CD4-positive, alpha-beta T cell (primary cell): ENCODE measurements at regions not wholly inside any gene's neighbourhood (a gene's known extent, or its start where the extent isn't known, plus 50 kb on each side); places are given as distances from the start of the nearest gene placed in this dataset.
"Not testable (repeated sequence)": the region's sequence is repeated elsewhere in the genome, so short reads cannot be mapped to it uniquely, and the experiment has no call there.

Experiments
- ATAC-seq: fragments of 200-7000 bp; cut with Tn5 transposase; one replicate; pipeline ENCODE4 v1.10.0; 2022; ENCODE audit warnings: mild to moderate bottlenecking; ENCODE audit not compliant: poor library complexity
- CTCF ChIA-PET: fragments of 350-600 bp; sonication (Branson Sonifier 250); formaldehyde crosslinking; loops from one replicate; lab custom pipeline; 2021; ENCODE audit warnings: antibody characterized with exemption, inconsistent platforms; lab: Charles Lee
- POLR2A ChIA-PET: fragments of 350-600 bp; sonication (Branson Sonifier 250); formaldehyde crosslinking; loops from one replicate; lab custom pipeline; 2021; ENCODE audit warnings: antibody characterized with exemption, inconsistent platforms; lab: Charles Lee
- DNase-seq, 14 experiments: peaks; one replicate each; pipeline ENCODE4 v3.0.0-alpha.2; 2013 to 2020; ENCODE audit warnings: mixed read lengths in 2 of 14
- H3K27ac ChIP-seq, 2 donors: one replicate each; pipeline versions ENCODE4 v1.5.1 to v1.7.0; 2013; ENCODE audit warnings: low read length in 2 of 2, low read depth in 1 of 2, mild to moderate bottlenecking in 1 of 2
- H3K27me3 ChIP-seq, 2 experiments: 1 replicate in 1 of 2; 2 replicates in 1 of 2; pipeline versions ENCODE4 v1.6.1 to v1.7.0; 2013; ENCODE audit warnings: low read length in 2 of 2, control low read depth in 1 of 2, mild to moderate bottlenecking in 1 of 2, moderate library complexity in 1 of 2; ENCODE audit not compliant: insufficient read depth in 2 of 2, control insufficient read depth in 1 of 2
- H3K36me3 ChIP-seq: one replicate; pipeline ENCODE4 v1.6.1; 2013; ENCODE audit warnings: low read length, control low read depth; ENCODE audit not compliant: insufficient read depth
- H3K4me1 ChIP-seq: one replicate; pipeline ENCODE4 v1.6.1; 2013; ENCODE audit warnings: low read length, control low read depth; ENCODE audit not compliant: insufficient read depth
- H3K4me3 ChIP-seq: one replicate; pipeline ENCODE4 v1.5.1; 2013; ENCODE audit warnings: mild to moderate bottlenecking, low read length, moderate library complexity
- H3K9me3 ChIP-seq, 2 experiments: 1 replicate in 1 of 2; 2 replicates in 1 of 2; pipeline versions ENCODE4 v1.6.1 to v1.7.0; 2013; ENCODE audit warnings: low read length in 2 of 2, mild to moderate bottlenecking in 2 of 2, control low read depth in 1 of 2, moderate library complexity in 1 of 2; ENCODE audit not compliant: control insufficient read depth in 1 of 2, insufficient read depth in 1 of 2
- H3K27ac Mint-ChIP-seq: one replicate; pipeline ENCODE4 v1.8.0; 2020; ENCODE audit warnings: mixed read lengths
- H3K27me3 Mint-ChIP-seq: one replicate; pipeline ENCODE4 v1.8.0; 2021; ENCODE audit warnings: mixed read lengths
- H3K36me3 Mint-ChIP-seq: one replicate; pipeline ENCODE4 v1.8.0; 2021; ENCODE audit warnings: low read depth, mixed read lengths
- H3K4me1 Mint-ChIP-seq: one replicate; pipeline ENCODE4 v1.8.0; 2021; ENCODE audit warnings: low read depth, mixed read lengths
- H3K4me3 Mint-ChIP-seq: one replicate; pipeline ENCODE4 v1.8.0; 2020; ENCODE audit warnings: mild to moderate bottlenecking, mixed read lengths
- H3K9me3 Mint-ChIP-seq: one replicate; pipeline ENCODE4 v1.8.0; 2020; ENCODE audit warnings: mixed read lengths
- intact Hi-C, 2 experiments: fragments of 100-400 bp; cut with DNase I in 1 of 2; cut with micrococcal nuclease in 1 of 2; formaldehyde crosslinking; loops; one replicate each; pipeline versions ENCODE4 v1.15.1 to v1.9.0; 2023 to 2025; cut with DNase I, micrococcal nuclease
- TF ChIP-seq, protein P1 (sequence below): fragments of 200-600 bp; IDR thresholded peaks from one replicate; pipeline ENCODE4 v1.8.0; 2022; ENCODE audit warnings: antibody characterized with exemption, mild to moderate bottlenecking

DNA sequence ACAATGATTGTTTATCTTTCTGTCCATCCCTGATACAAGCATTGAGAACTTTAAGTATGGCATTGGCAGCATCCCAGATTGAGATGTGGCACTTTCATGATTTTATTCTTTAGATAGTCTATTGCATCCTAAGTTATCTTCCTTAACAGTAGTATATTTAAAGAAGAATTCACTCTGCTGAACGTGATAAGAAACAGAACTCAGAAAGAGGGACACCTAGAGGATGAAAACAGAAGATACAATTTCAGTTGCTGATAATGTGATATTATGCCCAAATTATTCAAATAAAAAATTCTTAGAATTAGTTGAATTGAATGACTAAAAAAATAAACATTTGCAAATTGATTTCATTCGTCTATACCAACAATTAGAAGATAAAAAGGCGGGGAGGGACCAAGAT lies 218.1 kb upstream of the DMRTA1 start:
- H3K36me3 ChIP-seq = no peaks in the 10 kb centered on the region
- intact Hi-C loops = no loop called here
- H3K27me3 ChIP-seq = no peaks in the 10 kb centered on the region
- H3K4me3 ChIP-seq = no peak overlapping the region
- no peaks in the 10 kb centered on the region for H3K4me1 Mint-ChIP-seq
- peaks cover 5% of the 10 kb centered on the region for H3K9me3 Mint-ChIP-seq
- H3K27ac ChIP-seq = no peak overlapping the region
- DNase-seq (no peak), ATAC-seq (no peak)
- no peak overlapping the region for H3K4me3 Mint-ChIP-seq
- H3K4me1 ChIP-seq = no peaks in the 10 kb centered on the region
- peaks cover 6% of the 10 kb centered on the region for H3K27me3 Mint-ChIP-seq
- CTCF ChIA-PET = no interaction called here
- POLR2A ChIA-PET = no interaction called here
- TF ChIP-seq, protein P1, sequence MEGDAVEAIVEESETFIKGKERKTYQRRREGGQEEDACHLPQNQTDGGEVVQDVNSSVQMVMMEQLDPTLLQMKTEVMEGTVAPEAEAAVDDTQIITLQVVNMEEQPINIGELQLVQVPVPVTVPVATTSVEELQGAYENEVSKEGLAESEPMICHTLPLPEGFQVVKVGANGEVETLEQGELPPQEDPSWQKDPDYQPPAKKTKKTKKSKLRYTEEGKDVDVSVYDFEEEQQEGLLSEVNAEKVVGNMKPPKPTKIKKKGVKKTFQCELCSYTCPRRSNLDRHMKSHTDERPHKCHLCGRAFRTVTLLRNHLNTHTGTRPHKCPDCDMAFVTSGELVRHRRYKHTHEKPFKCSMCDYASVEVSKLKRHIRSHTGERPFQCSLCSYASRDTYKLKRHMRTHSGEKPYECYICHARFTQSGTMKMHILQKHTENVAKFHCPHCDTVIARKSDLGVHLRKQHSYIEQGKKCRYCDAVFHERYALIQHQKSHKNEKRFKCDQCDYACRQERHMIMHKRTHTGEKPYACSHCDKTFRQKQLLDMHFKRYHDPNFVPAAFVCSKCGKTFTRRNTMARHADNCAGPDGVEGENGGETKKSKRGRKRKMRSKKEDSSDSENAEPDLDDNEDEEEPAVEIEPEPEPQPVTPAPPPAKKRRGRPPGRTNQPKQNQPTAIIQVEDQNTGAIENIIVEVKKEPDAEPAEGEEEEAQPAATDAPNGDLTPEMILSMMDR = no peak
- H3K36me3 Mint-ChIP-seq = no peaks in the 10 kb centered on the region
- H3K9me3 ChIP-seq = peaks cover 0 to 15% of the 10 kb centered on the region in 2 experiments
- H3K27ac Mint-ChIP-seq = no peak overlapping the region

DNA sequence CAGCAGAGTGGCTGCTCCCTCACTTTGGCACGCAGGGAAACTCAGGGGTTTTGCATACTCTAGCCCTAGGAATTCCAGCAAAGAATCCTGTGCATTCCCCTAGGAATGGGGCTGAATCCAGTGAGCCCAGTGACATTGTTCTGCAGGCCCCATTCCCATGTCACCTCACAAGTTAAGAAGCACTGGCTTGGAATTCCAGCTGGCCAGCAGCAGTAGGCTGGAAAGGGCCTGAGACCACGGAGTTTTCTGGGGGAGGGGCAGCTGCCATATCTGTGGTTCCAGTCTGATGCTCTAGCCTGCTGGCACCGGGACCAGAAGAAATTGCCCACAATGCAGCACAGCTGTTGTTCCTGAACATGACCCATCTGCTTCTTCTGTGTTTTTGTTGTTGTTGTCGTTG lies 217.6 kb upstream of the DMRTA1 start:
- Mint-ChIP-seq H3K4me3 (no peak overlapping the region), H3K27ac (no peak overlapping the region), H3K27me3 (peaks cover 6% of the 10 kb centered on the region), H3K4me1 (no peaks in the 10 kb centered on the region), H3K9me3 (peaks cover 5% of the 10 kb centered on the region), H3K36me3 (no peaks in the 10 kb centered on the region)
- ChIA-PET CTCF (interaction anchor here (0.7 kb wide), 1 partner anchor 81 kb away, joined by 4 read pairs; no protein-coding TSS in a partner anchor), POLR2A (no interaction called here)
- H3K36me3 ChIP-seq = no peaks in the 10 kb centered on the region
- TF ChIP-seq, protein P1 = no peak
- H3K9me3 ChIP-seq = peaks cover 0 to 15% of the 10 kb centered on the region in 2 experiments
- intact Hi-C loops = no loop called here
- no peak overlapping the region for H3K4me3 ChIP-seq
- no peak for ATAC-seq
- H3K27ac ChIP-seq = no peak overlapping the region
- no peaks in the 10 kb centered on the region for H3K4me1 ChIP-seq
- DNase-seq = no peak
- no peaks in the 10 kb centered on the region for H3K27me3 ChIP-seq

DNA sequence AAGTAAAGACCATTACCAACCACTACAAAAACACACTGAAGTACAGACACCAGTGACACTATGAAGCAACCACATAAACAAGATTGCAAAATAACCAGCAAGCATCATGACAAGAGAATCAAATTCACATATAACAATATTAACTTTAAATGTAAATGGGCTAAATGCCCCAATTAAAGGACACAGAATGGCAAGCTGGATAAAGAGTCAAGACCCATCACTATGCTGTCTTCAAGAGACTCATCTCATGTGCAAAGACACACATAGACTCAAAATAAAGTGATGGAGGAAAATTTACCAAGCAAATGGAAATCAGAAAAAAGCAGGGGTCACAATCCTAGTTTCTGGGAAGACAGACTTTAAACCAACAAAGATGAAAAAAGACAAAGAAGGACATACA lies 215.3 kb upstream of the DMRTA1 start:
- peaks cover 0 to 15% of the 10 kb centered on the region in 2 experiments for H3K9me3 ChIP-seq
- DNase-seq, H3K9me3 Mint-ChIP-seq, H3K4me1 Mint-ChIP-seq, POLR2A ChIA-PET, H3K4me3 ChIP-seq, H3K36me3 Mint-ChIP-seq, CTCF ChIA-PET, H3K27ac ChIP-seq, H3K4me3 Mint-ChIP-seq, H3K27ac Mint-ChIP-seq, H3K4me1 ChIP-seq, H3K36me3 ChIP-seq, intact Hi-C loops, H3K27me3 Mint-ChIP-seq, H3K27me3 ChIP-seq, ATAC-seq: not testable (repeated sequence)

DNA sequence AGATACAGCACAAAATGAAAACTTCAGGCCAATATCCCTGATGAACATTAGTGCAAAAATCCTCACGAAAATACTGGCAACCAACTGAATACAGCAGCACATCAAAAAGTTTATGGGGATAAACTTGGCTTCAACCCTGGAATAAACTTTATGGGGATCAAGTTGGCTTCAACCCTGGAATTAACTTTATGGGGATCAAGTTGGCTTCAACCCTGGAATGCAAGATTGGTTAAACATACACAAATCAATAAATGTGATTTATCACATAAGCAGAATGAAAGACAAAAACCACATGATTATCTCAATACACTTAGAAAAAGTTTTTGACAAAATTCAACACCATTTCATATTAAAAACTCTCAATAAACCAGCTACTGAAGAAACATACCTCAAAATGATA lies 213.7 kb upstream of the DMRTA1 start:
- POLR2A ChIA-PET = no interaction called here
- ATAC-seq = no peak

More for the DNA sequence above, 213.7 kb upstream of the DMRTA1 start:
- H3K9me3 Mint-ChIP-seq = peaks cover 5% of the 10 kb centered on the region
- TF ChIP-seq, protein P1 = no peak
- Histone ChIP-seq H3K36me3 (no peaks in the 10 kb centered on the region), H3K27ac (no peak overlapping the region), H3K4me1 (no peaks in the 10 kb centered on the region), H3K27me3 (no peaks in the 10 kb centered on the region), H3K9me3 (peaks cover 0 to 15% of the 10 kb centered on the region in 2 experiments), H3K4me3 (no peak overlapping the region)
- H3K27me3 Mint-ChIP-seq = peaks cover 6% of the 10 kb centered on the region
- peaks cover 8% of the 10 kb centered on the region for H3K4me1 Mint-ChIP-seq
- DNase-seq = no peak
- H3K36me3 Mint-ChIP-seq = no peaks in the 10 kb centered on the region
- no peak overlapping the region for H3K27ac Mint-ChIP-seq
- no peak overlapping the region for H3K4me3 Mint-ChIP-seq
- intact Hi-C loops = no loop called here
- CTCF ChIA-PET = no interaction called here
